Vagina (tissue), 2 donors: ENCODE measurements at regions not wholly inside any gene's neighbourhood (a gene's known extent, or its start where the extent isn't known, plus 50 kb on each side); places are given as distances from the start of the nearest gene placed in this dataset.

ENCODE experiments used
- CTCF ChIP-seq, 3 experiments: fragments of 450-650 bp in 2 of 3; fragments of 200-600 bp in 1 of 3; sonication (generic) in 1 of 3; IDR thresholded peaks; one replicate each; pipeline ENCODE4 v1.5.1; 2017 to 2019; ENCODE audit warnings: antibody characterized with exemption in 3 of 3, mild to moderate bottlenecking in 2 of 3, moderate library complexity in 2 of 3
- POLR2A ChIP-seq, 2 donors: fragments of 450-650 bp; IDR thresholded peaks; one replicate each; pipeline ENCODE4 v1.6.1; 2017; ENCODE audit warnings: antibody characterized with exemption in 2 of 2, mild to moderate bottlenecking in 2 of 2, moderate library complexity in 2 of 2

- no peak for TF ChIP-seq CTCF (IDR thresholded peaks at IDR 0.05)
- no peak for TF ChIP-seq POLR2A (IDR thresholded peaks at IDR 0.05)
These were observed 80.9 kb downstream of the HMHB1 start for GRCh38 chr5:143892908-143893307.
